H1 (cell line): ENCODE measurements at regions not wholly inside any gene's neighbourhood (a gene's known extent, or its start where the extent isn't known, plus 50 kb on each side); places are given as distances from the start of the nearest gene placed in this dataset.

Experiments
- CTCF ChIA-PET: fragments of 300-600 bp; sonication (Branson Sonifier 250); formaldehyde crosslinking; loops from one replicate; lab custom pipeline; 2021; ENCODE audit not compliant: partially characterized antibody; lab: Charles Lee
- POLR2A ChIA-PET: fragments of 300-600 bp; sonication (Branson Sonifier 250); formaldehyde crosslinking; loops from one replicate; lab custom pipeline; 2021; ENCODE audit warnings: inconsistent platforms; ENCODE audit not compliant: partially characterized antibody; lab: Charles Lee
- DNase-seq, 2 experiments: peaks; one replicate each; pipeline versions ENCODE4 v3.0.0 to v3.0.0-alpha.2; 2010 to 2022; ENCODE audit warnings: low spot score in 2 of 2, low read depth in 1 of 2, mixed read lengths in 1 of 2
- FAIRE-seq: peaks from 2 replicates; lab custom pipeline; 2011; peaks lifted over from hg19 to GRCh38; lab: Jason Lieb, UNC
- H2AFZ ChIP-seq: 2 replicates; pipeline ENCODE4 v1.8.1; 2012; ENCODE audit warnings: low read length, inconsistent platforms
- H2AK5ac ChIP-seq: 2 replicates; pipeline ENCODE4 v1.6.1; 2013; ENCODE audit warnings: low read depth, low read length
- H2BK120ac ChIP-seq: replicated peaks from 2 replicates; pipeline ENCODE3; 2013; ENCODE audit warnings: low read depth, low read length, inconsistent platforms
- H2BK12ac ChIP-seq: 2 replicates; pipeline ENCODE4 v1.6.1; 2013; ENCODE audit warnings: low read depth, low read length
- H2BK15ac ChIP-seq: 2 replicates; pipeline ENCODE4 v1.6.1; 2013; ENCODE audit warnings: low read length
- H2BK20ac ChIP-seq: 2 replicates; pipeline ENCODE4 v1.6.1; 2013; ENCODE audit warnings: low read length
- H2BK5ac ChIP-seq: 2 replicates; pipeline ENCODE4 v1.6.1; 2013; ENCODE audit warnings: low read depth, low read length
- H3K14ac ChIP-seq: 2 replicates; pipeline ENCODE4 v1.6.1; 2013; ENCODE audit warnings: inconsistent platforms; ENCODE audit not compliant: insufficient read length
- H3K18ac ChIP-seq: 2 replicates; pipeline ENCODE4 v1.6.1; 2013; ENCODE audit warnings: low read length; ENCODE audit errors: extremely low read depth
- H3K23ac ChIP-seq: 2 replicates; pipeline ENCODE4 v1.6.1; 2013; ENCODE audit warnings: inconsistent platforms; ENCODE audit not compliant: insufficient read length
- H3K23me2 ChIP-seq: 2 replicates; pipeline ENCODE4 v1.6.1; 2013; ENCODE audit warnings: low read depth, low read length
- H3K27ac ChIP-seq: 2 replicates; pipeline ENCODE4 v1.6.1; 2011; ENCODE audit warnings: low read depth, low read length, inconsistent platforms
- H3K27me3 ChIP-seq, 4 experiments: replicated peaks in 1 of 4; 1 replicate in 1 of 4; 2 replicates in 3 of 4; pipeline versions ENCODE4 v1.6.1 to v1.8.1; 2011 to 2013; ENCODE audit warnings: low read length in 3 of 4, mild to moderate bottlenecking in 3 of 4, inconsistent platforms in 2 of 4, mixed read lengths in 2 of 4, moderate library complexity in 1 of 4; ENCODE audit not compliant: control insufficient read depth in 3 of 4, insufficient read depth in 3 of 4; ENCODE audit errors: extremely low read depth in 1 of 4
- H3K36me3 ChIP-seq, 4 experiments: 2 replicates each; pipeline versions ENCODE4 v1.6.1 to v1.8.1; 2011 to 2013; ENCODE audit warnings: mild to moderate bottlenecking in 4 of 4, low read length in 3 of 4, moderate library complexity in 2 of 4, control low read depth in 1 of 4, inconsistent platforms in 1 of 4; ENCODE audit not compliant: insufficient read depth in 4 of 4, control insufficient read depth in 2 of 4
- H3K4ac ChIP-seq: replicated peaks from 2 replicates; pipeline ENCODE3; 2013; ENCODE audit warnings: low read length, low read depth, mixed read lengths, inconsistent platforms; ENCODE audit not compliant: insufficient read length
- H3K4me1 ChIP-seq, 4 experiments: replicated peaks in 1 of 4; 1 replicate in 1 of 4; 2 replicates in 3 of 4; pipeline versions ENCODE4 v1.6.1 to v1.8.1; 2011 to 2013; ENCODE audit warnings: low read length in 3 of 4, inconsistent platforms in 2 of 4, mixed read lengths in 1 of 4; ENCODE audit not compliant: insufficient read depth in 4 of 4, control insufficient read depth in 3 of 4
- H3K4me2 ChIP-seq, 2 experiments: 2 replicates each; pipeline versions ENCODE4 v1.6.1 to v1.8.1; 2011 to 2013; ENCODE audit warnings: low read depth in 2 of 2, low read length in 2 of 2, control low read depth in 1 of 2, inconsistent platforms in 1 of 2, mild to moderate bottlenecking in 1 of 2; ENCODE audit not compliant: insufficient read depth in 1 of 2
- H3K4me3 ChIP-seq, 4 experiments: fragments of 200-600, 300-600 bp in 1 of 4; sonication (generic), shearing (Covaris generic), sonication (Bioruptor Twin) in 1 of 4; 2 replicates each; pipeline versions ENCODE4 v1.5.1 to v1.8.1; 2011 to 2016; ENCODE audit warnings: low read length in 4 of 4, low read depth in 3 of 4, control low read depth in 2 of 4, inconsistent platforms in 2 of 4, mild to moderate bottlenecking in 2 of 4, mixed read lengths in 1 of 4, moderate library complexity in 1 of 4; ENCODE audit not compliant: insufficient read depth in 2 of 4; ENCODE audit errors: extremely low read depth in 1 of 4
- H3K56ac ChIP-seq: replicated peaks from 2 replicates; pipeline ENCODE3; 2013; ENCODE audit warnings: low read depth, mild to moderate bottlenecking, mixed read lengths, low read length, inconsistent platforms; ENCODE audit not compliant: insufficient read length
- H3K79me1 ChIP-seq: 2 replicates; pipeline ENCODE4 v1.6.1; 2013; ENCODE audit warnings: low read depth, low read length, control low read depth
- H3K79me2 ChIP-seq, 2 experiments: 2 replicates each; pipeline versions ENCODE4 v1.6.1 to v1.8.1; 2012 to 2013; ENCODE audit warnings: low read length in 2 of 2, mild to moderate bottlenecking in 2 of 2, inconsistent platforms in 1 of 2; ENCODE audit not compliant: insufficient read depth in 2 of 2, control insufficient read depth in 1 of 2
- H3K9ac ChIP-seq, 4 experiments: replicated peaks in 1 of 4; 1 replicate in 1 of 4; 2 replicates in 3 of 4; pipeline versions ENCODE4 v1.6.1 to v1.8.1; 2011 to 2013; ENCODE audit warnings: low read depth in 3 of 4, low read length in 3 of 4, control low read depth in 2 of 4, mild to moderate bottlenecking in 2 of 4, moderate library complexity in 2 of 4, inconsistent platforms in 1 of 4; ENCODE audit errors: extremely low read depth in 1 of 4
- H3K9me3 ChIP-seq, 2 experiments: 2 replicates each; pipeline versions ENCODE4 v1.6.1 to v1.8.1; 2012 to 2013; ENCODE audit warnings: mild to moderate bottlenecking in 2 of 2, moderate library complexity in 2 of 2, control low read depth in 1 of 2, inconsistent platforms in 1 of 2, low read depth in 1 of 2, low read length in 1 of 2, mixed read lengths in 1 of 2; ENCODE audit not compliant: insufficient read depth in 2 of 2
- H4K20me1 ChIP-seq, 2 experiments: replicated peaks in 1 of 2; 2 replicates each; pipeline versions ENCODE3 to v1.8.1; 2011 to 2013; ENCODE audit warnings: inconsistent platforms in 2 of 2, low read length in 2 of 2, mild to moderate bottlenecking in 1 of 2; ENCODE audit not compliant: insufficient read depth in 2 of 2, control insufficient read depth in 1 of 2
- H4K5ac ChIP-seq: 2 replicates; pipeline ENCODE4 v1.6.1; 2013; ENCODE audit warnings: low read length, low read depth, mixed read lengths, inconsistent platforms; ENCODE audit not compliant: insufficient read length
- H4K8ac ChIP-seq: 2 replicates; pipeline ENCODE4 v1.8.0; 2013; ENCODE audit warnings: mild to moderate bottlenecking, moderate library complexity, low read length, inconsistent platforms; ENCODE audit not compliant: insufficient read depth; ENCODE audit errors: extremely low read depth
- H4K91ac ChIP-seq: replicated peaks from 2 replicates; pipeline ENCODE3; 2013; ENCODE audit warnings: low read length, mixed read lengths, inconsistent platforms; ENCODE audit not compliant: insufficient read length
- ATF3 ChIP-seq: IDR thresholded peaks from 2 replicates; pipeline ENCODE4 v1.6.1; 2011; ENCODE audit warnings: low read depth, mild to moderate bottlenecking, low read length; ENCODE audit not compliant: insufficient read depth
- BCL11A ChIP-seq, 2 experiments: IDR thresholded peaks; one replicate each; pipeline ENCODE4 v1.6.1; 2011; ENCODE audit warnings: low read depth in 2 of 2, low read length in 2 of 2, mild to moderate bottlenecking in 2 of 2
- E2F6 ChIP-seq: IDR thresholded peaks from 2 replicates; pipeline ENCODE4 v1.6.1; 2012; ENCODE audit warnings: inconsistent platforms
- FOSL1 ChIP-seq: IDR thresholded peaks from 2 replicates; pipeline ENCODE4 v1.6.1; 2011; ENCODE audit warnings: mild to moderate bottlenecking, low read depth, low read length, moderate library complexity; ENCODE audit not compliant: insufficient read depth
- GTF2F1 ChIP-seq: IDR thresholded peaks from 2 replicates; pipeline ENCODE4 v1.6.1; 2012; ENCODE audit warnings: low read depth, low read length, improper control_type of control experiment, borderline replicate concordance
- MAFK ChIP-seq: IDR thresholded peaks from 2 replicates; pipeline ENCODE4 v1.6.1; 2012; ENCODE audit warnings: low read depth, mild to moderate bottlenecking, improper control_type of control experiment, low read length
- NANOG ChIP-seq: IDR thresholded peaks from 2 replicates; pipeline ENCODE4 v1.6.1; 2011; ENCODE audit warnings: low read length, low read depth, mild to moderate bottlenecking, inconsistent platforms; ENCODE audit not compliant: insufficient read depth, poor library complexity, severe bottlenecking
- SP1 ChIP-seq: IDR thresholded peaks from 2 replicates; pipeline ENCODE4 v1.6.1; 2011; ENCODE audit warnings: low read depth, low read length
- TCF12 ChIP-seq: IDR thresholded peaks from 2 replicates; pipeline ENCODE4 v1.6.1; 2011; ENCODE audit warnings: low read depth, mild to moderate bottlenecking, low read length
- TEAD4 ChIP-seq: IDR thresholded peaks from 2 replicates; pipeline ENCODE4 v1.6.1; 2012; ENCODE audit warnings: low read depth, low read length, inconsistent platforms, mixed read lengths
- WGBS, 2 experiments: shearing (Covaris generic) in 1 of 2; methylation state at CpG; one replicate each; pipeline versions ENCODE4 v1.1.6 to v1.1.7; 2013 to 2015; ENCODE audit warnings: low lambda C conversion rate in 2 of 2, mixed read lengths in 2 of 2, inconsistent platforms in 1 of 2, low coverage in 1 of 2, missing lambda C conversion rate in 1 of 2; ENCODE audit not compliant: insufficient replicate concordance in 2 of 2, insufficient coverage in 1 of 2, insufficient read length in 1 of 2; ENCODE audit errors: extremely low coverage in 1 of 2, missing lambda C conversion rate in 1 of 2; 5-methylcytosine and 5-hydroxymethylcytosine counted together

- H3K36me3 ChIP-seq, result no peaks in the 10 kb centered on the region
- H2BK15ac ChIP-seq, result no peak overlapping the region
- no peak overlapping the region for H4K5ac ChIP-seq
- 60% methylated on average over 11 of the region's 11 CpGs; no CpG with 5 or more reads in 1 of the 2 experiments for WGBS, 2 experiments
- no peaks in the 10 kb centered on the region for H3K23me2 ChIP-seq
- H3K79me1 ChIP-seq, result no peaks in the 10 kb centered on the region
- no peak overlapping the region for H3K23ac ChIP-seq
- no peaks in the 10 kb centered on the region for H4K20me1 ChIP-seq
- FAIRE-seq (no peak), DNase-seq (no peak)
- no peak overlapping the region for H3K27ac ChIP-seq
- no peaks in the 10 kb centered on the region for H3K79me2 ChIP-seq
- no peaks in the 10 kb centered on the region for H3K9me3 ChIP-seq
- no peak overlapping the region for H4K8ac ChIP-seq
- peak overlapping the region; percentile 67; the same call in 1 of the 2 replicates for H2BK5ac ChIP-seq
- peak overlapping the region; percentile 7 to 37; a peak in 2 of 4 replicates for H3K4me2 ChIP-seq
- no peak overlapping the region; a peak in 1 of 8 replicates for H3K4me3 ChIP-seq
- H2BK20ac ChIP-seq, result no peak overlapping the region; the same call in 1 of the 2 replicates
- H2BK120ac ChIP-seq, result no peak overlapping the region
- H2AK5ac ChIP-seq, result no peak overlapping the region
- ChIA-PET CTCF (interaction anchor here (0.9 to 2.3 kb wide), 3 partner anchors 9 to 210 kb away, joined by 3 to 9 read pairs (median 5); no protein-coding TSS in a partner anchor), POLR2A (no interaction called here)
- no peak overlapping the region for H4K91ac ChIP-seq
- no peak overlapping the region for H3K4ac ChIP-seq
- peak overlapping the region in 1 of 4 experiments; percentile 37; a peak in 1 of 7 replicates for H3K9ac ChIP-seq
- H3K18ac ChIP-seq, result peak overlapping the region; percentile 17; the same call in 1 of the 2 replicates
- peak overlapping the region; percentile 30; the same call in 1 of the 2 replicates for H2BK12ac ChIP-seq
- no peak overlapping the region for H3K56ac ChIP-seq
- no peak overlapping the region for H3K14ac ChIP-seq
- no peaks in the 10 kb centered on the region for H3K27me3 ChIP-seq
- H2AFZ ChIP-seq, result peak overlapping the region; percentile 94
- H3K4me1 ChIP-seq, result peaks cover 0 to 9% (median 7%) of the 10 kb centered on the region in 4 experiments; a peak in 5 of 7 replicates
- no peak for TF ChIP-seq NANOG
- no peak for TF ChIP-seq BCL11A (IDR thresholded peaks at IDR 0.05; ENCODE audit: low read depth in 2 of 2, low read length in 2 of 2)
- no peak for TF ChIP-seq TCF12
- no peak for TF ChIP-seq SP1
- TF ChIP-seq FOSL1, result no peak
- TF ChIP-seq MAFK, result peak; percentile 58; the same call in 1 of the 2 replicates
- TF ChIP-seq E2F6, result no peak
- TF ChIP-seq TEAD4, result 0 out of 2 replicates have a peak, but pooled peaks have one; percentile 29
- no peak for TF ChIP-seq GTF2F1
- TF ChIP-seq ATF3, result no peak
Measured at GRCh38 chr13:80132741-80133601, 208.0 kb downstream of the SPRY2 start.
